Keratinocyte (primary cell): ENCODE measurements at regions not wholly inside any gene's neighbourhood (a gene's known extent, or its start where the extent isn't known, plus 50 kb on each side); places are given as distances from the start of the nearest gene placed in this dataset.

Experiments
- DNase-seq: peaks from one replicate; pipeline ENCODE4 v3.0.0-alpha.2; 2011; ENCODE audit warnings: low read depth, missing footprints, low spot score
- FAIRE-seq: peaks from 2 replicates; lab custom pipeline; 2011; peaks lifted over from hg19 to GRCh38; lab: Jason Lieb, UNC
- H2AFZ ChIP-seq: 2 replicates; pipeline ENCODE4 v1.6.0; 2012; ENCODE audit warnings: low read length, control low read depth, inconsistent platforms; ENCODE audit not compliant: control insufficient read depth
- H3K27ac ChIP-seq: 2 replicates; pipeline ENCODE4 v1.5.1; 2011; ENCODE audit warnings: low read length; ENCODE audit not compliant: control insufficient read depth, insufficient read depth
- H3K27me3 ChIP-seq: 3 replicates; pipeline ENCODE4 v1.6.0; 2011; ENCODE audit warnings: low read length; ENCODE audit not compliant: control insufficient read depth, insufficient read depth; ENCODE audit errors: extremely low read depth
- H3K36me3 ChIP-seq, 2 experiments: 2 replicates in 1 of 2; 3 replicates in 1 of 2; pipeline ENCODE4 v1.5.1; 2011; ENCODE audit warnings: low read length in 2 of 2, mild to moderate bottlenecking in 1 of 2; ENCODE audit not compliant: control insufficient read depth in 2 of 2, insufficient read depth in 2 of 2; ENCODE audit errors: extremely low read depth in 1 of 2
- H3K4me1 ChIP-seq: 3 replicates; pipeline ENCODE4 v1.5.1; 2011; ENCODE audit warnings: low read length; ENCODE audit not compliant: control insufficient read depth, insufficient read depth; ENCODE audit errors: extremely low read depth
- H3K4me2 ChIP-seq: 3 replicates; pipeline ENCODE4 v1.6.0; 2011; ENCODE audit warnings: low read depth, low read length; ENCODE audit not compliant: control insufficient read depth, insufficient read depth; ENCODE audit errors: extremely low read depth
- H3K4me3 ChIP-seq, 3 experiments: fragments of 200-600 bp in 1 of 3; sonication (generic) in 1 of 3; 2 replicates in 2 of 3; 3 replicates in 1 of 3; pipeline ENCODE4 v1.5.1; 2011 to 2016; ENCODE audit warnings: low read length in 3 of 3, mild to moderate bottlenecking in 3 of 3, control low read depth in 2 of 3, inconsistent platforms in 1 of 3, low read depth in 1 of 3, mixed read lengths in 1 of 3, mixed run types in 1 of 3, moderate library complexity in 1 of 3; ENCODE audit not compliant: control insufficient read depth in 2 of 3, insufficient read depth in 2 of 3; ENCODE audit errors: extremely low read depth in 1 of 3
- H3K79me2 ChIP-seq: 2 replicates; pipeline ENCODE4 v1.6.0; 2012; ENCODE audit warnings: low read length; ENCODE audit not compliant: control insufficient read depth, insufficient read depth
- H3K9ac ChIP-seq: 3 replicates; pipeline ENCODE4 v1.6.0; 2011; ENCODE audit warnings: low read length; ENCODE audit not compliant: control insufficient read depth, insufficient read depth; ENCODE audit errors: extremely low read depth
- H3K9me1 ChIP-seq: 3 replicates; pipeline ENCODE4 v1.6.0; 2011; ENCODE audit warnings: low read length; ENCODE audit not compliant: control insufficient read depth, insufficient read depth; ENCODE audit errors: extremely low read depth
- H3K9me3 ChIP-seq: 2 replicates; pipeline ENCODE4 v1.5.1; 2012; ENCODE audit warnings: low read depth, low read length; ENCODE audit not compliant: control insufficient read depth
- H4K20me1 ChIP-seq: 3 replicates; pipeline ENCODE4 v1.6.0; 2011; ENCODE audit warnings: low read length; ENCODE audit not compliant: control insufficient read depth, insufficient read depth; ENCODE audit errors: extremely low read depth
- CTCF ChIP-seq, 3 experiments: IDR thresholded peaks in 1 of 3; conservative IDR thresholded peaks in 1 of 3; optimal IDR thresholded peaks in 1 of 3; 2 replicates in 2 of 3; 3 replicates in 1 of 3; pipeline versions ENCODE3 to v1.5.1; 2011; ENCODE audit warnings: low read length in 3 of 3, mild to moderate bottlenecking in 3 of 3, moderate library complexity in 2 of 3, control low read depth in 1 of 3, inconsistent platforms in 1 of 3; ENCODE audit not compliant: insufficient read depth in 2 of 3; ENCODE audit errors: extremely low read depth in 1 of 3
- EZH2 ChIP-seq: IDR thresholded peaks from one replicate; pipeline ENCODE4 v1.6.1; 2012; ENCODE audit warnings: inconsistent platforms, mild to moderate bottlenecking, low read length, moderate library complexity
- dilution Hi-C: fragments of 300-500 bp; cut with MboI; formaldehyde crosslinking; loops from one replicate; pipeline ENCODE4 v1.7.0; 2020; ENCODE audit warnings: low sequenced_read_pairs; ENCODE audit not compliant: extremely low pct_ligation_motif_present

GRCh38 chr17:77646046-77646430, 312.5 kb upstream of the TNRC6C start:
- no peaks in the 10 kb centered on the region for H4K20me1 ChIP-seq
- H2AFZ ChIP-seq: no peak overlapping the region
- no peaks in the 10 kb centered on the region for H3K4me1 ChIP-seq
- no peak overlapping the region for H3K4me2 ChIP-seq
- no peaks in the 10 kb centered on the region for H3K9me3 ChIP-seq
- peaks cover 27% of the 10 kb centered on the region for H3K27me3 ChIP-seq
- H3K9me1 ChIP-seq: no peaks in the 10 kb centered on the region
- H3K9ac ChIP-seq: no peak overlapping the region
- DNase-seq (no peak), FAIRE-seq (no peak)
- H3K79me2 ChIP-seq: no peaks in the 10 kb centered on the region
- TF ChIP-seq EZH2 (no peak), CTCF (optimal IDR thresholded peaks at IDR 0.05 in 1 of 3, IDR thresholded peaks at IDR 0.05 in 1 of 3, conservative IDR thresholded peaks at IDR 0.05 in 1 of 3; ENCODE audit: extremely low read depth in 1 of 3, insufficient read depth in 2 of 3, low read length in 3 of 3) (no peak)
- no peaks in the 10 kb centered on the region for H3K36me3 ChIP-seq
- H3K4me3 ChIP-seq: no peak overlapping the region
- dilution Hi-C loops: no loop called here
- no peak overlapping the region for H3K27ac ChIP-seq

- dilution Hi-C loops: no loop called here
- peaks cover 27% of the 10 kb centered on the region for H3K27me3 ChIP-seq
Measured at GRCh38 chr17:77647531-77647930, 311.0 kb upstream of the TNRC6C start.

More at GRCh38 chr17:77647531-77647930, 311.0 kb upstream of the TNRC6C start:
- H3K9me1 ChIP-seq: no peaks in the 10 kb centered on the region
- no peak overlapping the region for H3K9ac ChIP-seq
- H3K79me2 ChIP-seq: no peaks in the 10 kb centered on the region
- H3K4me2 ChIP-seq: no peak overlapping the region
- H3K27ac ChIP-seq: no peak overlapping the region
- FAIRE-seq (no peak), DNase-seq (no peak)
- no peaks in the 10 kb centered on the region for H3K36me3 ChIP-seq
- H3K4me3 ChIP-seq: no peak overlapping the region
- H4K20me1 ChIP-seq: no peaks in the 10 kb centered on the region
- H3K4me1 ChIP-seq: no peaks in the 10 kb centered on the region
- no peak overlapping the region for H2AFZ ChIP-seq
- TF ChIP-seq CTCF (optimal IDR thresholded peaks at IDR 0.05 in 1 of 3, IDR thresholded peaks at IDR 0.05 in 1 of 3, conservative IDR thresholded peaks at IDR 0.05 in 1 of 3; ENCODE audit: extremely low read depth in 1 of 3, insufficient read depth in 2 of 3, low read length in 3 of 3) (no peak), EZH2 (no peak)
- H3K9me3 ChIP-seq: no peaks in the 10 kb centered on the region
